GM12872 (cell line): ENCODE measurements at regions not wholly inside any gene's neighbourhood (a gene's known extent, or its start where the extent isn't known, plus 50 kb on each side); places are given as distances from the start of the nearest gene placed in this dataset.

Experiments
- TF ChIP-seq, protein P1 (sequence below): IDR thresholded peaks from 3 replicates; pipeline ENCODE4 v1.5.1; 2011; ENCODE audit warnings: low read depth, mild to moderate bottlenecking, low read length, moderate library complexity; ENCODE audit not compliant: insufficient read depth

DNA sequence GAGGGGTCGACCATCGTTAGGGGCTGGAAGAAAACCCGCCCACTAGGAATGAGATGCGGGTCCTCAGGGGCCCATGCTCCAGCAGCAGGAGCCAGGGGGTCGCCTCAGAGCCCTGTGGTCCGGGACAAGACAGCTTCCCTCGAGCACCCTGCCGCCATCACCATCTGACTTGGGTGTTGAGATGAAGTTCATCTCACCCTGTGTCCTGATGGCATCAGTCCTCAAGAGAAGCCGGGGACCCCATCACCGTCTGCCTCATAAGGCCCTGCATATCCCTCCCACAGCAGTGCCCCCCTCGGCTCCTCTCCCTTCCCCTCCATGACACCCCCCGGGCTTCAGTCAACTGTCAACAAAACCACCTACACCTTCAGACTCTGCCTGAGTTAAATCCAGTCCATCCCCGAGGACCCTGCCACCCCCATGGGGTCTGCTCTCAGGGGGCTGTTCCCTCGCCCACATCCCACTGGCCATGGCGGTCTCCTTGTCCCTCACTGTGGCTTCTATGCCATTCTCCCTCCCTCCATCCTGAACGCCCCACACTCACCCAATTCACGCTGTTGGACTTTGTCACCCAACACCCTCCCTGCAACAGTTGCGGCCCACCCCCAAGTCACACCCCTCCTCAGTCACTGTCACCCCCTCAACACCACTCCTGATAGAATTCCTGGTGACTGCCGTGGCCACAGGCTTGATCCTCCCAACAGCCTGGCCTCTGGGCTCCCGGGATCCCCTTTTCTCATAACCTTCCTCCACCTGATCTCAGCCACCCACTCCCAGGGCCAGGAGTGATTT lies 87.7 kb upstream of the RTL6 start:
- TF ChIP-seq, protein P1, sequence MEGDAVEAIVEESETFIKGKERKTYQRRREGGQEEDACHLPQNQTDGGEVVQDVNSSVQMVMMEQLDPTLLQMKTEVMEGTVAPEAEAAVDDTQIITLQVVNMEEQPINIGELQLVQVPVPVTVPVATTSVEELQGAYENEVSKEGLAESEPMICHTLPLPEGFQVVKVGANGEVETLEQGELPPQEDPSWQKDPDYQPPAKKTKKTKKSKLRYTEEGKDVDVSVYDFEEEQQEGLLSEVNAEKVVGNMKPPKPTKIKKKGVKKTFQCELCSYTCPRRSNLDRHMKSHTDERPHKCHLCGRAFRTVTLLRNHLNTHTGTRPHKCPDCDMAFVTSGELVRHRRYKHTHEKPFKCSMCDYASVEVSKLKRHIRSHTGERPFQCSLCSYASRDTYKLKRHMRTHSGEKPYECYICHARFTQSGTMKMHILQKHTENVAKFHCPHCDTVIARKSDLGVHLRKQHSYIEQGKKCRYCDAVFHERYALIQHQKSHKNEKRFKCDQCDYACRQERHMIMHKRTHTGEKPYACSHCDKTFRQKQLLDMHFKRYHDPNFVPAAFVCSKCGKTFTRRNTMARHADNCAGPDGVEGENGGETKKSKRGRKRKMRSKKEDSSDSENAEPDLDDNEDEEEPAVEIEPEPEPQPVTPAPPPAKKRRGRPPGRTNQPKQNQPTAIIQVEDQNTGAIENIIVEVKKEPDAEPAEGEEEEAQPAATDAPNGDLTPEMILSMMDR = no peak

DNA sequence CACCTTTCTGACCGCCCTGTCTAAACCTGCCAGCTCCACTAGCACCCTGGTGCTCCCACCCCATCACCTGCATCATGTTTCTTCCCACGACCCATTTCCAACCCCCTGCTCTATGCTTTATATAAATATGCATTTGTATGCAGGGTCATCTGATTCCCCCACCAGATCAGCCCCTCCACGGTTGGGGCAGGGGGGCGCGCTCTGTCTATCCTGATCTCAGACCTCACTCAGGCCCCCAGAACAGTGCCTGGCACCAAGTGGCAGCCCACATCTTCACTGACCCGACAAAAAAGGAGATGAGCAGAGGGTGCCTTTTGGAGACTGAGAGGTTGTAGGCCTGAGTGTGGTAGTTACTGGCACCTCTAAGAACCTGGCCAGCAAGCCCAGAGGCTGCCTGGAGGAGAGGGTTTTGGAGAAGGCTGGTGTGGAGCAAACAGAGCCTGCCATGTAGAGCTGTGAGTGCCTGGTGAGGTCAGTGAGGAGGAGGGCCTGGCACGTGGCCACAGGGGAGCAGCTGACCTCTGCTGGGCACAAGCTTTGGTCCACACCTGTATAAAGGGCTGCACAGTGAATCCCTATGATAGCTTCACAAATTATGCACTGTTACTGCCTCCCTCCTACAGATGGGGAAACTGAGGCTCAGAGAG lies 86.3 kb upstream of the RTL6 start:
- TF ChIP-seq, protein P1 = no peak

DNA sequence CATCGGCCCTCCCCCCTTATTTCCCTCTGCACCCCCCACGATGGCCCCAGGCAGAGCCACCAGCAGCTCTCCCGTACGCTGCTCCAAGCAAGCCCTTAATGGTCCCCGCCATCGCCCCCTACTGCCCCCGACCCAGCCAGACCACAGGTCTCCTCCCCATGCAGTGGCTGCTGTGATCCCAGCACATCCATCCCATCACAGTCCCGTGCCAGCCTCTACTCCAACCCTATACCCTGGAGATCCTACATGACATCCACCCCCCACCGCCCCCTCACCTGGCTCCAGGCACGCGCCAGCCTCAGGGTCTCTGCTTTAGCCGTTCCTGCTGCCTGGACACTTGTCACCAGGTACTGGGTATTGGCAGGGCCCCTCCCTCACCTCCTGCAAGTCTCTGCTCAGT lies 85.8 kb upstream of the RTL6 start:
- TF ChIP-seq, protein P1 = no peak

DNA sequence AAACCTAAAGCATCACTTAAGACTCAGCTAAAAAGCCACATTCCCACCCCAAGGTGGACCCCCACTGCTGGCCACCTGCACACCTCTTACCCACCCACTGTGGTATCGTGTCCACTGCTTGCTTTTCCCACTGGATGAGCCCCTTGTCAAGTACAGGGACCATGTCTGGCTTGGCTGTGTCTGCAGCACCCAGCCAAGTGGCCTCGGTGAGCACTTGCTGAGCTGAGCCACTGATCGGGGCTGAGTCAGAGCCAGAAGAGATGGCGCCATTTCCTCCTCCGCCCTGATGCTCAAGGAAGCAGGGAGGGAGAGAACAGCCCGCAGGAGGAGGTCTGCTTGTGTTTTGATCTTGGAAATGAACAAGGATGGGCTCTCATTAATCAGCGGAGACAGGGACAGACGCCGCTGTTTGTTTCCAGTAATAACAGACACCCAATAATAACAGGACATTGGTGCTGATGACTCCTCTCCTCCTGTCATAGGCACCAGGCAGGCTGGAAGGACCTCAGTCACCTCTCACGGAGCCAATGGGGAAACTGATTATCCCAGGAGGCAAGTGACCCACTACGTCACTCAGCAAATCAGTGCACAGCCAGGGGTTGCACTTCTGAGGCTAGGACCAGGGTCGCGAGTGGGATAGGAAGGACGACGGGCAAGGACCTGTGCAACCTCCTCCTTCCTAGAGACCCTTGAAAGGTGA lies 85.2 kb upstream of the RTL6 start:
- TF ChIP-seq, protein P1 = no peak

DNA sequence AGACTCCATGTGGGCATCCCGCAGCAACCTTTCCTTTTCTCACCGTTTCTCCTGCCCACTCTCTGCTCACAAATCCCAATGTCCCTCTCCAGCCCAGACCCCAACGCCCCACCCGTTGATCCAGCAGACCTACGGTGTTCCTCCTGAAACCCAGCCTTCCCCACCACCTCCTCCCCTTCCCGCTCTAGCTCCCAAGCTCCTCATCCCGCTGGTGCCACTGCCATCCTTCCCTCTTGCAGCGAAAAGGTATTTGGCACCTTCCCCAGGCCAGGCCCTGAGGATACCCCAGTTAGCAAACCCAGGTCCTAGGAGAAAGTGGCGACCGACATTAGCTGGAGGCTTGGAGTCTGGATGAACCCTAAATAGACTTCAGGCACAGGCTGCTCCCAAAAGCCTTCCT lies 84.0 kb upstream of the RTL6 start:
- TF ChIP-seq, protein P1 = no peak

DNA sequence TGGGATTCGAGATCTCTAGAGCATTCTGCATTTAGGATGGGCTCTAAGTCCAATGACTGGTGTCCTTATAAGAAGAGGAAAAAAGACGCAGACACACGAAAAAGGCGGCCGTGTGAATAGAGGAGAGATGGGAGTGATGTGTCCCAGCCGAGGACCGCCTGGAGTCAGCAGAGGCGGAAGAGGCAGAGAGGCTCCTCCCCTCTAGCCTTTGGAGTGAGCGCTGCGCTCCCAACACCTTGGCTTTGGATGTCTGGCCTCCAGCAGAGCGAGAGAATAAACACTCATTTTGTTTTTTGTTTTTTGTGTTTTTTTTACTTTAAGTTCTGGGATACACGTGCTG lies 83.0 kb upstream of the RTL6 start:
- TF ChIP-seq, protein P1 = no peak
